Hematopoietic multipotent progenitor cell treated with erythropoietin and hydrocortisone succinate and interleukin-3 and kit ligand, for 6 days (in vitro differentiated cells): ENCODE measurements at regions not wholly inside any gene's neighbourhood (a gene's known extent, or its start where the extent isn't known, plus 50 kb on each side); places are given as distances from the start of the nearest gene placed in this dataset.

Experiments used
- DNase-seq: peaks from one replicate; pipeline ENCODE4 v3.0.0-alpha.2; 2015

- no peak for DNase-seq
Observed at GRCh38 chr4:35608205-35608604, 636.1 kb downstream of the ARAP2 start.

DNA sequence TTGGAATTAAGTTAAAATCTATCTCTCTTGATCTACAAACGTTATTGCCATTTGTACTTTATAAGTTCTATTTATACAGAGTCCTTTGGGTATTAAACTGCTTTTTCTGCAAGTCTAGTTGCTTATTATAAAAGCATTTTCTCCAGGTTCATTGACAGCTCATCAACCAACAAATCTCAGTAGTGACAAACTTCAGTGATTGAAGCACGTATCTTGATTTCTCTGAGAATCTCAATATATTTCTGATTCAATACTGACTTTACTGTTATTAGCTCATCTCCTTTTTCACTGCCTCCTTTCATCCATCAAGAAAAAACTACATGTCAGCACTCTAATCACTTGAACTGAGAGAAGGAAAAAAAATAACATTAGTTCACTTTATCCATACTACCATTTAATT is 630.2 kb downstream of the ARAP2 start:
- no peak for DNase-seq

DNA sequence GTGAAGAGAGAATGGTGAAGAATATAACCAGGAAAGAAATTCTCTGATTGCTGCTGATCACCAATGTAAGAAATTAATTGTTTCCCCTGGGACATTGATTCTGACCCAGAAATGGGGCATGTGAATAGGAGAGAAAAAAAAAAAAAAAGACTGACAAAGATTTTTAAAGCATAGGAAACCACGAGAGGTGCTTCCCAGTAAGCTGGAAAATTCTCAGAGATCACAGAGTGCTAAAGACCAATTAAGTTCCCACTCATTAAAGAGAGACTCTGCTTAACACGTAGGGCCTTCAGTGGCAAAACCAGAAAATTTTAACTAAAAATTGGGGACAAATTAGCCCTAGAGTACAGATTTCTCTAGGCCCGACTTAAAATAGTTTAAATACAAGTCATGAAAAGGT is 604.4 kb downstream of the ARAP2 start:
- no peak for DNase-seq

DNA sequence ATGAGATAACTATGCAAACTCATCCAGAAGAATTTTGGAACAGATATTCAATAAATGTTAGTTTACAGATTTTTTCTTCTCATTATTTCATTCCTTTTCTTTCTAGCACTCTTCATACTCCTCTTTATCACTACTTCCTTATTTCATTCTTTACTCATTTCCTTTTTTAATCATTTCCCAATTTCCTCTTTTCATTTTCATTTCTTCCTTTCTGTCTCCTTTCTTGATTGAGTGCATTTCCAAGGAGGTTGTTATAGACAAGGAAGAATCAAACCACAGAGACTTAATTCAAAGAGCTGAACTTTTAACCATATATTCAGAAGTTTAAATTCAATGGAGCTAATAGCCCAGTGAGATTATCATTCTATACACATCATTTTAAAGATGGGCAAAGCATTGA is 600.7 kb downstream of the ARAP2 start:
- DNase-seq = no peak

DNA sequence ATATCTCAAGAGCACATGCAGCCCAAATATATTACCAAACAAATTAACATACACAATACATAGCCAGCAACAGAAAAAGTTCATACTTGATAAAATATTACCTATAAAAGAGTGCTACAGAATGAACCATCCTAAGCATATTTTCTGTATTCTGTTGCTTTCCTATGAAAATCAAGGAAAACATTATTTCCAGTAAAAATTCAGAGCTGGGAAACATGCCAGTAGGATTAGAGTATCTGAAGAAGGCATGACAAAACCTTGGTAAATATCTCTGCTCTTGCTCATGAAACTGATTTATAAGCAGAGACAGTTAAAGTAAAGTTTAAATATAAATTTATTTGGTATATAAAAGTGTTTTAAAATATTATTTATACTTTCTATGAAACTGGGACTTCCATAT is 599.7 kb downstream of the ARAP2 start:
- no peak for DNase-seq

GRCh38 chr4:35649011-35649410 is 595.3 kb downstream of the ARAP2 start:
- DNase-seq = no peak

GRCh38 chr4:35649778-35650177 is 594.5 kb downstream of the ARAP2 start:
- no peak for DNase-seq

- DNase-seq = no peak
Observed at GRCh38 chr4:35652197-35652596, 592.1 kb downstream of the ARAP2 start.

- DNase-seq = no peak
Observed at GRCh38 chr4:35653451-35653850, 590.9 kb downstream of the ARAP2 start.

DNA sequence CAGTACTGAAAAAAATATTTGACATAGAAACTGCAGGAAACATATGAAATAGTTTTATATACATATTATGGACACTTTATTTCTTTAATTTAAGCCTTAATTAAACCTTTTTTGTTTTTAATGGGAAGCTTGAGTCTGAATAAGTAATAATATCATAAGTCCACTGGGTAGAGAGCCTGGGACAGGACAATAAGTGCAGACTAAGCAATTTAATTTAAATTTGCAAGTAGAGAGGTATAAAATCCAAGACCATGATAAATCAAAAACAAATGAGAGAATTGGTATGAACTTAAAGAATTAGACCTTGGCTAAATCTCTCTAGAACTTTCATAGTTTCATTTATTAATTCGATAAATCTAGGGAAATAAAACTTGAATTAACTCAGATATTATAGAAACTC is 571.2 kb downstream of the ARAP2 start:
- no peak for DNase-seq

DNA sequence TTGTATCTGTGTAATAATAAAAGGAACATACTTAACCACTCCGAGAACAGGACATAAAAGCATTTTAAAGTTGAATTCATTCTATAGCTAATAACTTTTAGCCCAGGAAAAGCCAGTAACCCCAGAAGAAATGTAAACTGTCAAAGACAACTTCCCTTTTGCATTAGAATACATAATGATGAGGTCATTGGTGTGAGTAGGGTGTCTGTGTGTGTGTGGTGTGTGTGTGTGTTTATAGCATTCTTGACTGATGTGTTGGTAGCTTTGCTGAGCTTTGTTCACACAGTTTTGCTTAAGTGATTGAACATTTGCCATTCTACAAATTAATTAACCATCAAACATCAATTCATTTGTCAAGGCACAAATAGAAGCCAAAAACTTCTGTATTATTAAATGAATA is 559.6 kb downstream of the ARAP2 start:
- DNase-seq = no peak

GRCh38 chr4:35689870-35690269 is 554.4 kb downstream of the ARAP2 start:
- no peak for DNase-seq

DNA sequence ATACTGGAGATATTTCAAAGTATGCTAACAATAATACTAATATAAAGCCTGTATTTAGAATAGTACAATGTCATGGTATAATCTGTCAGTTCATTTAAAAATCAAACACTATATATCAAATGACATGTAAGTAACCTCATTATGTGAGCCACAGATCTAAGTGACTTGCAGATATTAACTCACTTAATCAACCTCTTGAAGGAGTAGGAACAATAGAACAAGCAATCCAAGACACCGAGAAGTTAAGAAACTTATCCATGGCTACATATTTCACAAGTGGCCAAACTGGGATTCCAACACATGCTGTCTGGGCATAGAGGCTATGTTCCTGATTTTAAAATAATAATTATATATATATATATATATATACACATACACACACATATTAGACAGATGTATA is 554.0 kb downstream of the ARAP2 start:
- DNase-seq = no peak

GRCh38 chr4:35695003-35695402 is 549.3 kb downstream of the ARAP2 start:
- no peak for DNase-seq

DNA sequence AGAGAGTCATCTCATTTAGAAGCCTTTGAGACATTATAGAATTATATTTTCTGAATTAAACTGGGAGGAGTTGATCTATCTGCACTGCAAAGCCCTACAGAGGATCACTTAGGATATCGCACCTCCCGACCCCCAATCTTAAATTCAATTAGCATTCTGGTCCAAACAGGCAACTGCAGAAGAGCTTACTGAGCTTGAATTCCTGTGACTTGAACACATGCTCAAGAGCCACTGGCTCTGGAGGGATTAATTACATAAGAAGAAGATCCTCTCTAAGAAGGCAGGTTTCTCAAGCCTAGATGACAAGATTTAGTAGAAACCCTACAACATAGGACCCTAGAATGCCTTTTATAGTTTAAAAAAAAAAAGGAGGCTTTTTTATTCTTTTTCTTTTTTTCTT is 548.9 kb downstream of the ARAP2 start:
- DNase-seq = no peak

GRCh38 chr4:35697210-35697736 is 547.0 kb downstream of the ARAP2 start:
- DNase-seq = no peak

DNA sequence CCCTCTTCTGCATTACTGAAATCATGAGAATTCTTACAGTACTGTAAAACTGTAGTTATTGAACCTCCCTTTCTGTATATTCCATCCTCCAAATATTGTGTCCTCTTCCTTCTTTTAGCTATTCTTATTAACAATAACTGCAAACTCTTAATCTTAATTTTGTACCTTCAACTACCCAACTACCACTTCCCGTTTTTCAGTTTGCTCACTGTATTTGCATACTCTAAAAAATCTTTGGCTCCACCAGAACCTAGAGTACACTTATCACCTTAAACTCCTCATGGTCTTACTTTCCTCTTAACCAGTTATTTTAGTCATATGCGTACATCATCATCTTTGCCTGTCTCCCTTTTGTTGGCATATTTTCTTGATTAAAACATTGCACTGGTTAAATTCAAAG is 543.7 kb downstream of the ARAP2 start:
- DNase-seq = no peak

DNA sequence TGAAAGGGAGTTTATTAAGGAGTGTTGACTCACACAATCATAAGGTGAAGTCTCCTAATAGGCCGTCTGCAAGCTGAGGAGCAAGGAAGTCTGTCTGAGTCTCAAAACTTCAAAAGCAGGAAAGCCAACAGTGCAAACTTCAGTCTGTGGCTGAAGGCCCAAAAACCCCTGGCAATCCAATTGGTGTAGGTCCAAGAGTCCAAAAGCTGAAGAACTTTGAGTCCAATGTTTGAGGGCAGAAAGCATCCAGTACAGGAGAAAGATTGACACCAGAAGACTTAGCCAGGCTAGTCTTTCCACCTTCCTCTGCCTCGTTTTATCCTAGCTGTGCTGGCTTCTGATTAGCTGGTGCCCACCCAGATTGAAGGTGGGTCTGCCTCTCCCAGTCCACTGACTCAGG is 535.2 kb downstream of the ARAP2 start:
- DNase-seq = no peak

GRCh38 chr4:35710343-35710742 is 534.0 kb downstream of the ARAP2 start:
- no peak for DNase-seq

GRCh38 chr4:35711127-35711526 is 533.2 kb downstream of the ARAP2 start:
- no peak for DNase-seq

GRCh38 chr4:35723973-35724372 is 520.3 kb downstream of the ARAP2 start:
- DNase-seq = no peak

GRCh38 chr4:35725131-35725530 is 519.2 kb downstream of the ARAP2 start:
- DNase-seq = peak; percentile 58

DNA sequence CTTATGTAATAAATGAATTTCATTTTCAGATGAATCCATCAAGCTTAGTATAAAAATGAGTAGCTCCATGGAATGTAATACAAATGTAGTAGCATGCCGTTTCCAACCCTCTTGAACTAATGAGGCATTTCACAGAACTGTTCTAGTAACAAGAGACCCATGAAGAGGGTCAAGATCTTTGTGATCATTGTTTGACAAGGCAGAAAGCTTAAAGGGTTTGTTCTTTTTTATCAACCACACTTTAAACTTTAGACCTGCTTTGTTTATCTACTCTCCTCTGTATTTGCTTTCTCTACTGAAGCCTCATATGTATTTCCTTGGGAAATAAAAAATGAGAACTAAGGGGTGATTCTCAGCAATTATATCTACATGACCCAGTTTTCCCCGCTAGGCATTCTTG is 513.9 kb downstream of the ARAP2 start:
- DNase-seq = no peak

DNA sequence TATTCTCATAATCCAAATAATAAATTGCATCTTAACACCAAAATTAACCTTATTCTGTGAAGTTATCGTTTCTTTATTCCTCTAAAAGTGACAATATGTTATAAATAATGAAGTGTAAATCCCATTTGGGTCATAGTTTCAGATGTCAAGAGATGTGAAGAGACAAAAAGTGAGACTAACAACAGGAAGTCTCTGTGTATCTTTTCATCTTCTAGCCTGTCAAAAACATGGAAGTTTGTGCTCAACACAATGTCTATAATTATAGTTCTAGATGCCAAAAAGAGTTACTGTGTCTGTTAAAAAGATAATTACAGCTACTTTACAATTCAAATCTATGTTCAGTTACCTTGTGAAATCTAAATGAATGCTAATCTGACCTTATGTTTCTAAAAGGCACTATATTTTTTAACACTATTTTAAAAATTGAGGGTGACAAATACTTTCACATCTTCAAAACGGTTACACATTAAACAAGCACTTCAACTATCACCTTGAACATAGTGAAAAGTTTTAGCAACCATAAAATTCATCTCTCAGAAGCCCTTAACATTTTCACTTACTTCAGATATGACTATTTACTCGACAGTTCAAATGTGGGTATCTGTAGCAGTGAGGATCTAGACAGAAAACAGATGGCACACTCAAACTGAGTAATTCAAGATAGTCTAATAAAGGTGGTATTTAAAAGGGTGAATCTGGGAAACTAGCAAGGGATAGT is 509.8 kb downstream of the ARAP2 start:
- DNase-seq = no peak

DNA sequence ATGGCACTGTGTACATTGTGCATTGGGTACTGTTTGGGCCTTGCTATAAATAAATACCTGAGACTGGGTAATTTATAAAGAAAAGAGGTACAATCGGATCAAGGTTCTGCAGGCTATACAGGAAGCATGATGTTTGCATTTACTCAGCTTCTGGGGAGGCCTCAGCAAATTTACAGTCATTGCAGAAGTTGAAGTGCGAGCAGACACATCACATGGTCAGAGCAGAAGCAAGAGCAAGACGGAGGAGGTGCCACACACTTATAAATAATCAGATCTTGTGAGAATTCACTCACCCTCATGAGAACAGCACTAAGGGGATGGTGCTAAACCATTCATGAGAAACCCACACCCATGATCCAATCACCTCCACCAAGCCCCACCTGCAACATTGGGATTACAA is 505.0 kb downstream of the ARAP2 start:
- DNase-seq = no peak
